ENCODE measurements at regions not wholly inside any gene's neighbourhood (a gene's known extent, or its start where the extent isn't known, plus 50 kb on each side); places are given as distances from the start of the nearest gene placed in this dataset.

DNA sequence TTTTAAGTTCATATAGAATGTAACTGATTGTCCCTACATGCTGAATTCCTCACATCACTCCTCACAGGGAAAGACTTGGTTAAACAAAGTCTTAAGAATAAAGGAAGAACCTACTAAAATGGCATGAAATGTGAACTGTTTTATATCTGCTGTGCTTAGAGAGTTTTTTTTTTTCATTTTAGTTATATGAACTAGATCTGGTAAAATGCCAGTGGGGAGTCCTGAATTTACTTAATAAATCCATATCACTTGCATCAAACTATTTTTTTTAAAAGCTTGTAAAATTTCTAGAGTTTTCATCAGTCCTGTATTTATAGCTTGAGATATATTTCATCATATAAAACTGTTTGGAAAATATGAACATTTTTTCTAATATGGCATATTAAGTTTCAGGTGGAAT, 1528.6 kb downstream of the EFNA5 start:
- no peak overlapping the region for H3K4me3 Mint-ChIP-seq
- H3K9me3 Mint-ChIP-seq (ENCODE audit: insufficient read depth), result peaks cover 4% of the 10 kb centered on the region
- ATAC-seq (ENCODE audit: low read depth) (no peak), DNase-seq (no peak)
- Histone ChIP-seq H3K9me3 (ENCODE audit: control extremely low read depth in 1 of 3, control insufficient read depth in 2 of 3, insufficient read depth in 1 of 3, low read length in 2 of 3) (no peaks in the 10 kb centered on the region), H3K36me3 (replicated peaks in 1 of 2; ENCODE audit: control extremely low read depth in 1 of 2, control insufficient read depth in 1 of 2, extremely low read depth in 1 of 2, insufficient read depth in 2 of 2, low read length in 1 of 2) (no peaks in the 10 kb centered on the region), H3K4me2 (replicated peaks; ENCODE audit: low read depth, low read length, poor library complexity, severe bottlenecking) (no peak overlapping the region), H3K4me1 (ENCODE audit: control insufficient read depth in 2 of 2, insufficient read depth in 2 of 2, low read length in 2 of 2) (no peaks in the 10 kb centered on the region), H3K27me3 (replicated peaks in 1 of 4; ENCODE audit: control extremely low read depth in 1 of 4, control insufficient read depth in 3 of 4, insufficient read depth in 4 of 4, low read length in 3 of 4) (no peaks in the 10 kb centered on the region), H2AFZ (ENCODE audit: insufficient read depth, low read depth, low read length, poor library complexity, severe bottlenecking) (no peak overlapping the region), H3K79me2 (ENCODE audit: control insufficient read depth, insufficient read depth, low read length) (no peaks in the 10 kb centered on the region), H3K9ac (ENCODE audit: low read length) (no peak overlapping the region), H4K20me1 (ENCODE audit: control insufficient read depth, insufficient read depth, low read length, poor library complexity, severe bottlenecking) (no peaks in the 10 kb centered on the region), H3K27ac (ENCODE audit: low read length in 2 of 2) (no peak overlapping the region), H3K4me3 (ENCODE audit: control extremely low read depth in 1 of 5, extremely low read depth in 1 of 5, insufficient read depth in 1 of 5, low read depth in 2 of 5, low read length in 4 of 5) (no peak overlapping the region)
- no peak for TF ChIP-seq EZH2 (IDR thresholded peaks at IDR 0.05; ENCODE audit: borderline replicate concordance, insufficient read depth, low read depth, low read length, poor library complexity, severe bottlenecking)
- TF ChIP-seq, protein P1, sequence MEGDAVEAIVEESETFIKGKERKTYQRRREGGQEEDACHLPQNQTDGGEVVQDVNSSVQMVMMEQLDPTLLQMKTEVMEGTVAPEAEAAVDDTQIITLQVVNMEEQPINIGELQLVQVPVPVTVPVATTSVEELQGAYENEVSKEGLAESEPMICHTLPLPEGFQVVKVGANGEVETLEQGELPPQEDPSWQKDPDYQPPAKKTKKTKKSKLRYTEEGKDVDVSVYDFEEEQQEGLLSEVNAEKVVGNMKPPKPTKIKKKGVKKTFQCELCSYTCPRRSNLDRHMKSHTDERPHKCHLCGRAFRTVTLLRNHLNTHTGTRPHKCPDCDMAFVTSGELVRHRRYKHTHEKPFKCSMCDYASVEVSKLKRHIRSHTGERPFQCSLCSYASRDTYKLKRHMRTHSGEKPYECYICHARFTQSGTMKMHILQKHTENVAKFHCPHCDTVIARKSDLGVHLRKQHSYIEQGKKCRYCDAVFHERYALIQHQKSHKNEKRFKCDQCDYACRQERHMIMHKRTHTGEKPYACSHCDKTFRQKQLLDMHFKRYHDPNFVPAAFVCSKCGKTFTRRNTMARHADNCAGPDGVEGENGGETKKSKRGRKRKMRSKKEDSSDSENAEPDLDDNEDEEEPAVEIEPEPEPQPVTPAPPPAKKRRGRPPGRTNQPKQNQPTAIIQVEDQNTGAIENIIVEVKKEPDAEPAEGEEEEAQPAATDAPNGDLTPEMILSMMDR (IDR thresholded peaks at IDR 0.05), result no peak
- H3K27me3 Mint-ChIP-seq, result no peaks in the 10 kb centered on the region
- intact Hi-C loops (cut with micrococcal nuclease), result no loop called here
- H3K4me1 Mint-ChIP-seq, result no peaks in the 10 kb centered on the region
- ChIA-PET CTCF (no interaction called here), POLR2A (no interaction called here)
- H3K27ac Mint-ChIP-seq, result no peak overlapping the region

DNA sequence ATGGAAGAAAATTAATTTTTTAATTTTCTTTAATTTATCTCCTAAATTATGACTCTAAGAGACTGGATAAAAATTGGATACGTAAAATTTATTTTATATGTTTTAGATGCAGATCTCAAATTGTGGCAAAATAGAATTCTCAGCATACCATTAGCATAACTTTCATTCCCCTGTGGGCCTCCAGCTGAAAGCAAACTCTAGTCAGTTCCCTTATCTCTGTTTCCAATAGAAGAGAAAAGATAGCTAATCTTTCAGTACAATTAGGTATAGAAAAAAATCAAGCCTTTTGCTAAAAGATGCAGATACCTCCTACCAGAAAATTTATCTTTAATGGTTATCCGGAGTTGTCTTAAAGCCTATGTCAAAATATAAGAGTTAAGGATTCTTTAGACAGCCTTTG, 1530.6 kb downstream of the EFNA5 start:
- WGBS (ENCODE audit: insufficient coverage), result no CpG with 5 or more reads among the region's 2 CpGs
- H3K4me1 ChIP-seq (ENCODE audit: control insufficient read depth in 2 of 2, insufficient read depth in 2 of 2, low read length in 2 of 2), result no peaks in the 10 kb centered on the region
- H4K20me1 ChIP-seq (ENCODE audit: control insufficient read depth, insufficient read depth, low read length, poor library complexity, severe bottlenecking), result no peaks in the 10 kb centered on the region
- Mint-ChIP-seq H3K27me3 (no peaks in the 10 kb centered on the region), H3K4me1 (no peaks in the 10 kb centered on the region), H3K27ac (no peak overlapping the region), H3K9me3 (ENCODE audit: insufficient read depth) (peaks cover 1% of the 10 kb centered on the region), H3K4me3 (no peak overlapping the region)
- POLR2A ChIA-PET, result no interaction called here
- no peak overlapping the region for H3K4me3 ChIP-seq (ENCODE audit: control extremely low read depth in 1 of 5, extremely low read depth in 1 of 5, insufficient read depth in 1 of 5, low read depth in 2 of 5, low read length in 4 of 5)
- ATAC-seq (ENCODE audit: low read depth), result no peak
- intact Hi-C loops (cut with micrococcal nuclease), result no loop called here
- no peaks in the 10 kb centered on the region for H3K27me3 ChIP-seq (replicated peaks in 1 of 4; ENCODE audit: control extremely low read depth in 1 of 4, control insufficient read depth in 3 of 4, insufficient read depth in 4 of 4, low read length in 3 of 4)
- H3K9me3 ChIP-seq (ENCODE audit: control extremely low read depth in 1 of 3, control insufficient read depth in 2 of 3, insufficient read depth in 1 of 3, low read length in 2 of 3), result no peaks in the 10 kb centered on the region
- no peaks in the 10 kb centered on the region for H3K79me2 ChIP-seq (ENCODE audit: control insufficient read depth, insufficient read depth, low read length)
- H3K9ac ChIP-seq (ENCODE audit: low read length), result no peak overlapping the region
- DNase-seq, result no peak
- no peak overlapping the region for H3K27ac ChIP-seq (ENCODE audit: low read length in 2 of 2)
- H3K36me3 ChIP-seq (replicated peaks in 1 of 2; ENCODE audit: control extremely low read depth in 1 of 2, control insufficient read depth in 1 of 2, extremely low read depth in 1 of 2, insufficient read depth in 2 of 2, low read length in 1 of 2), result no peaks in the 10 kb centered on the region
- no peak overlapping the region for H2AFZ ChIP-seq (ENCODE audit: insufficient read depth, low read depth, low read length, poor library complexity, severe bottlenecking)
- TF ChIP-seq EZH2 (IDR thresholded peaks at IDR 0.05; ENCODE audit: borderline replicate concordance, insufficient read depth, low read depth, low read length, poor library complexity, severe bottlenecking), result no peak
- TF ChIP-seq, protein P1 (IDR thresholded peaks at IDR 0.05), result no peak
- H3K4me2 ChIP-seq (replicated peaks; ENCODE audit: low read depth, low read length, poor library complexity, severe bottlenecking), result no peak overlapping the region
- CTCF ChIA-PET, result no interaction called here
